ENCODE measurements at regions not wholly inside any gene's neighbourhood (a gene's known extent, or its start where the extent isn't known, plus 50 kb on each side); places are given as distances from the start of the nearest gene placed in this dataset.

GRCh38 chr15:97525809-97526208 is 434.7 kb upstream of the ARRDC4 start:
- ATAC-seq (ENCODE audit: insufficient read depth, low FRiP score): no peak
- Histone ChIP-seq H3K9me3 (ENCODE audit: control insufficient read depth in 4 of 4, insufficient read depth in 3 of 4, low read length in 3 of 4) (peaks cover 0 to 4% (median 0%) of the 10 kb centered on the region in 4 donors), H3K27ac (ENCODE audit: low read depth in 1 of 2, low read length in 1 of 2) (no peak overlapping the region), H3K27me3 (ENCODE audit: control insufficient read depth in 3 of 3, insufficient read depth in 3 of 3, low read length in 2 of 3) (no peaks in the 10 kb centered on the region), H3K4me1 (ENCODE audit: control insufficient read depth in 5 of 5, insufficient read depth in 5 of 5, low read length in 5 of 5) (peaks cover 0 to 6% (median 2%) of the 10 kb centered on the region in 5 donors), H3K4me3 (no peak overlapping the region), H3K36me3 (ENCODE audit: control insufficient read depth in 4 of 4, insufficient read depth in 4 of 4, low read length in 4 of 4) (no peaks in the 10 kb centered on the region), H3K9ac (ENCODE audit: insufficient read depth in 1 of 2, low read length in 2 of 2) (no peak overlapping the region)
- DNase-seq: no peak
- no peak for TF ChIP-seq CTCF (IDR thresholded peaks at IDR 0.05; ENCODE audit: control extremely low read depth, extremely low read depth)

- DNase-seq (no peak), ATAC-seq (ENCODE audit: insufficient read depth, low FRiP score) (no peak)
- no peak overlapping the region for H3K9ac ChIP-seq (ENCODE audit: insufficient read depth in 1 of 2, low read length in 2 of 2)
- no peak overlapping the region for H3K27ac ChIP-seq (ENCODE audit: low read depth in 1 of 2, low read length in 1 of 2)
- no peaks in the 10 kb centered on the region for H3K27me3 ChIP-seq (ENCODE audit: control insufficient read depth in 3 of 3, insufficient read depth in 3 of 3, low read length in 2 of 3)
- no peak overlapping the region for H3K4me3 ChIP-seq
- H3K9me3 ChIP-seq (ENCODE audit: control insufficient read depth in 4 of 4, insufficient read depth in 3 of 4, low read length in 3 of 4): no peaks in the 10 kb centered on the region
- H3K4me1 ChIP-seq (ENCODE audit: control insufficient read depth in 5 of 5, insufficient read depth in 5 of 5, low read length in 5 of 5): peaks cover 0 to 2% (median 0%) of the 10 kb centered on the region in 5 donors
- WGBS, 2 donors: 79 to 93% methylated on average over 4 of the region's 4 CpGs
- TF ChIP-seq CTCF (IDR thresholded peaks at IDR 0.05; ENCODE audit: control extremely low read depth, extremely low read depth): no peak
- no peaks in the 10 kb centered on the region for H3K36me3 ChIP-seq (ENCODE audit: control insufficient read depth in 4 of 4, insufficient read depth in 4 of 4, low read length in 4 of 4)
Observed at GRCh38 chr15:97528238-97528637, 432.3 kb upstream of the ARRDC4 start.

GRCh38 chr15:97545799-97546198 is 414.7 kb upstream of the ARRDC4 start:
- Histone ChIP-seq H3K27ac (ENCODE audit: low read depth in 1 of 2, low read length in 1 of 2) (no peak overlapping the region), H3K9me3 (ENCODE audit: control insufficient read depth in 4 of 4, insufficient read depth in 3 of 4, low read length in 3 of 4) (peaks cover 0 to 4% (median 2%) of the 10 kb centered on the region in 4 donors), H3K9ac (ENCODE audit: insufficient read depth in 1 of 2, low read length in 2 of 2) (no peak overlapping the region), H3K4me1 (ENCODE audit: control insufficient read depth in 5 of 5, insufficient read depth in 5 of 5, low read length in 5 of 5) (no peaks in the 10 kb centered on the region), H3K36me3 (ENCODE audit: control insufficient read depth in 4 of 4, insufficient read depth in 4 of 4, low read length in 4 of 4) (no peaks in the 10 kb centered on the region), H3K4me3 (no peak overlapping the region), H3K27me3 (ENCODE audit: control insufficient read depth in 3 of 3, insufficient read depth in 3 of 3, low read length in 2 of 3) (no peaks in the 10 kb centered on the region)
- WGBS, 2 donors: 11 to 27% methylated on average over 1 of the region's 1 CpG
- ATAC-seq (ENCODE audit: insufficient read depth, low FRiP score): no peak
- DNase-seq: no peak
- TF ChIP-seq CTCF (IDR thresholded peaks at IDR 0.05; ENCODE audit: control extremely low read depth, extremely low read depth): no peak

- H3K9ac ChIP-seq (ENCODE audit: insufficient read depth in 1 of 2, low read length in 2 of 2): no peak overlapping the region
Observed at GRCh38 chr15:97547381-97547780, 413.1 kb upstream of the ARRDC4 start.

More at GRCh38 chr15:97547381-97547780, 413.1 kb upstream of the ARRDC4 start:
- H3K27me3 ChIP-seq (ENCODE audit: control insufficient read depth in 3 of 3, insufficient read depth in 3 of 3, low read length in 2 of 3): no peaks in the 10 kb centered on the region
- no peaks in the 10 kb centered on the region for H3K4me1 ChIP-seq (ENCODE audit: control insufficient read depth in 5 of 5, insufficient read depth in 5 of 5, low read length in 5 of 5)
- peaks cover 0 to 4% (median 2%) of the 10 kb centered on the region in 4 donors for H3K9me3 ChIP-seq (ENCODE audit: control insufficient read depth in 4 of 4, insufficient read depth in 3 of 4, low read length in 3 of 4)
- H3K27ac ChIP-seq (ENCODE audit: low read depth in 1 of 2, low read length in 1 of 2): no peak overlapping the region
- TF ChIP-seq CTCF (IDR thresholded peaks at IDR 0.05; ENCODE audit: control extremely low read depth, extremely low read depth): no peak
- H3K4me3 ChIP-seq: no peak overlapping the region
- no peak for ATAC-seq (ENCODE audit: insufficient read depth, low FRiP score)
- DNase-seq: no peak
- 50 to 57% methylated on average over 2 of the region's 2 CpGs for WGBS, 2 donors
- no peaks in the 10 kb centered on the region for H3K36me3 ChIP-seq (ENCODE audit: control insufficient read depth in 4 of 4, insufficient read depth in 4 of 4, low read length in 4 of 4)

Data from lung (tissue), 11 donors.